Globus pallidus (tissue), 1 donor: ENCODE measurements at regions not wholly inside any gene's neighbourhood (a gene's known extent, or its start where the extent isn't known, plus 50 kb on each side); places are given as distances from the start of the nearest gene placed in this dataset.

Experiments used
- DNase-seq: peaks from one replicate; pipeline ENCODE4 v3.0.0-alpha.2; 2015; ENCODE audit warnings: low spot score

DNA sequence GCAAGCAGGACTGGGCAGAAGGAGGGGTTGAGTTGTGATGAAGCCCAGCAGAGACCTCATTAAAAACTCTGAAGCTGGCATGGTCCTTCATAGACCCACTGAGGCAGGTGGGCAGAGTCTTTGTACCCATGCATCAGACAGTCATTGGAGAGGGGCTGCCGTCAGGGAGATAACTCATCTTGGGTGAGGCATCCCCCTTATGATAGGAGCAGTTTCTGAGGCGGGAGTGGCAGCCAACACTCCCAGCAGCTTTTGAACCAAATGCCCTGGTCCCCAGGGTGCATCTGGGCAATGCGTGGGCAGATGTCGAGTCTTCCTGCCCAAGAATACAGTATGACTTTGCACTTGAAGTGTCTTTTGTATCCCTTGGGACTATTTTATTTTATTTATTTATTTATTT, 68.1 kb downstream of the HTR5A start:
- no peak for DNase-seq

DNA sequence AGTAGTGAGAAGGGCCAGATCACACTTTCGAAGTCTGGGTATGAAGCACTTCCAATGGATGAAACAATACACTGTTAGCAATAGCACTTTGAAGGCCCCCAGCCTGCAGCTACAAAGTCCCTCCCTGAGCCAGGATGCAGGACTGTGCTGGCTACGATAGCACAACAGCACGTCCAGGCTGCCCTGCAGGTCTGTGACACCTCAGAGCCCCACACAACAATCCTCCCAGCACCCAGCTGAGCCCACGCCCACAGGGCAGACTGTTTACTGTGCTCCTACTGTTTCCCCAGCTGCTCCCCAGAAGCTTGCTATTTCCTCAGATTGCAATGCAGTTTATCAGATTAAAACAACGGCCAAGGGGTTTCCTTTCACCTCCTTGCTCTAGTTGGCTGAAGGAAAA, 71.4 kb downstream of the HTR5A start:
- no peak for DNase-seq

DNA sequence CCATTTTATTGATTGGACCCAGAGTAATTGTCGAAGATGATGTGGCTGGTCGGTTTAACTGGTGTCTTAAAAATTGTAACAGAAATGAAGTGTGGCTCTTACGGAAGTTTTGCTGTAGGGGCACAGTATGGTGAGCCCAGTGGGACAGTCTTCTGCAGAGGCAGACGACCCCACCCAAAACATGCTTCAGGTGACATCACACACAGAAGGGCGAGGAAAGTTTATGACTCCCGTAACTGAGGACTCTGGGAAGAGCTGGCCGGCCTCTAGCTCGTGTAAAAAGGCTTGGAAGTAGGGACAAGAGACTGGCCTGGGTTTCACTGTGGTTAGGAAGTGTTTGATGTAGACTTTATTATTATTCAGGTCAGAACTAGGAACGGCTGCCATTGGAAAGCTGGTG, 73.3 kb downstream of the HTR5A start:
- no peak for DNase-seq

DNA sequence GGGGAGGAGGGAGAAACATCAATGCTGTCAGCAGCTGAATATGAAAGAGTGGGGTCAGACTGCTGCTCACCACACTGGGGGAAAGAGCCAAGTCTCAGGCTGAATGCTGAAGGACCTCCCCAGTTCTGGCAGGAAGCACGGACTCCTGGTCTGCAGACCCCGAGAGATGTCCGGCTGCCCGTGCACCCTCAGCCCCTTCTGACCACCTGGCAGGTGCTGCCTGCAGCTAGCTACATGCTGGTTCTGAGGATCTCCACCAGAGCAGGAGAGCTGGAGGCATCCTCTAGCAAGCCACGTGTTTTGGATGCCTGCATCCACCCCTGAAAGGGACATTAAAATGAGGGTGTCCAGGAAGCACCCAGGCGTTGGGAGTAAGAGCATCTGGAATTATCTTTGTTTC, 74.2 kb downstream of the HTR5A start:
- DNase-seq, result no peak

- DNase-seq, result no peak
These were observed 75.5 kb downstream of the HTR5A start for GRCh38 chr7:155145477-155146255.

DNA sequence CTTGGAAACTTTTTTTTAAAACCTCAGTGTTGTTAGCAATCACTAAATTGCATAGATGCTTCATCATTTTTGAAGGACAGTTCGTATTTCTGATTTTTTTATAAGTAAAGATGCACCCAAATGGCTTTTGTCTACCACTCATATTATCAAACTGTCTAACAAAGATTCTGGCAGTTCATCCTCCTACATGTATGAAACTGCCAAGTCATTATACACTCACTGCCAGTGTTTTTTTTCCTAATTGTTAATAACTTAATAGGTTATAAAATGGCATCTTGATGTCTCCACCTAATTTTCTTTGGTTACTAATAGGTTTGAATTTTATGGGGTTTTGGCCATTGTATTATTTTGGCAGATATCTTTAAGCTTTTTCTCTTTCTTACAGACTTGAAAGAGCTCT, 77.0 kb downstream of the HTR5A start:
- no peak for DNase-seq

- DNase-seq, result no peak
These were observed 77.5 kb downstream of the HTR5A start for GRCh38 chr7:155147624-155148023.

DNA sequence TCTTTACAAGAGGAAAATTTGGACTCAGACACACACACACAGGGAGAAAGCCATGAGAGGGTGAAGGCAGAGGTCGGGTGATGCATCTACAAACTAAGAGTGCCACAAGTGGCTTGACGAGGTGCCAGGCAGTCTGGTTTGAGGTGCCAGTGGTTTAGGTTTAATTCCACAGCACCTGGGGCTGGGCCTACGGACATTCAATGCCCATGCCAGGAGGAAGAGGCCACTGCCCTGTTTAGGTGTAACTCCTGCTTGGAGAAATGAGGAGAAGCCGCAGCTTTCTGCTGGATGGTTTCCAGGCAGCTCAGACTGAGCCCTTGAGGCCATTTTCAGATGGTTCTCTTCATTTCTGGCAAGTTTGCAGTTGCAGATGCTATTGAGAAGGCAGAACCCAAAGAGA, 83.6 kb downstream of the HTR5A start:
- DNase-seq, result no peak

- DNase-seq, result no peak
These were observed 84.5 kb downstream of the HTR5A start for GRCh38 chr7:155154586-155154985.

DNA sequence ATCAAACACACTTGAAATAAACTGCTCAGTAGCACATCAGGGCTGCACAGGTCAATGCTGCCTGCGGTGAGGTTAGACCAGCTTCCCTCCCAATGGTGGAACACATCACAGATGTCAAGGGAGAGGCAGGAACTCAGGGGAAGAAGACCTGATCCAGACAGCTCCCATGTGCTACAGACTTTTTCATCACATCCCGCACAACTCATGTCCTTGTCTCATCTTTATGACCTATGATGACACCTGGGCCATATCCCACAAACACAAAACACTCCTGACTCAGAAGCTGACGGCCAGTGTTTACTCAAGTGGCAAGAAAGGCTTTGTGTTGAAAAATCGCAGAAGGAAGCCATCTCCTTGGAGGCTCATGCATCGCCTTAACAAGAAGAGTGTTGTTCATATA, 91.6 kb downstream of the HTR5A start:
- no peak for DNase-seq

DNA sequence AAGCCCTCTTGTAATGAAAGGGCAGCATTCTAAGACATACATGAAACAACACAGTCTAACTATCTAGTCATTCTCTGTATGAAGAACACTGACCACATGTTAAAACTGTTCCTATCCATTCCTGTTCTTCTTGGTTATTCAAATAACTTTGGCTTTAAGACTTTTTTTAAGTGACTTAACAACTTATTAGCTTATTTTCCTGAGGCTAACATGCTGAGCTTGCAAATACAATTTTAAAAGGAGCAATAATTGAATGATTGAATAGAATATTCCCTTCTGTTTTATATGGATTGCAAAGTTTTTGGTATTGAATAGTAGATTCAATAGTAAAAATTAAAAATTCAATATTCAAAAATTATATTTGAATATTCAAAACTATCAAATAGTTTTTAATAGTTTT, 92.3 kb downstream of the HTR5A start:
- DNase-seq, result no peak

DNA sequence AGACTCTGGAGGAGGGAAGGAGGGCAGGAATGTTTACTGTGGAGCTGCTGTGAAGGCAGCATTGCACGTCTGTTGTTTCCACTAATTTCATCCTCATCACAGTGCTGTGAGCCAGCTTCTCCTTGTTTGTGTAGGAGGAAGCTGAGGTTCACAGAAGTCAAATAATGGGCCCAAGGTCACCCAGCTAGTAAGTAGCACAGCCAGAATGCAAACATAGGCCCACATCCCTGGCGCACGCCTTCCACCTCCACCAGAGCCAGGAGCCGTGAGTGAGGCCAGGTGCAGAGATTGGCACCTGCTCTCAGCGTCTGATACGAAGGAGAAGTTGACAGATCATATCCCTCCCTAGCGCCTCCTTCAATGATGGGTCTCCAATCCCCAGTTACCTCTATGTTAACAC, 93.6 kb downstream of the HTR5A start:
- DNase-seq, result no peak

DNA sequence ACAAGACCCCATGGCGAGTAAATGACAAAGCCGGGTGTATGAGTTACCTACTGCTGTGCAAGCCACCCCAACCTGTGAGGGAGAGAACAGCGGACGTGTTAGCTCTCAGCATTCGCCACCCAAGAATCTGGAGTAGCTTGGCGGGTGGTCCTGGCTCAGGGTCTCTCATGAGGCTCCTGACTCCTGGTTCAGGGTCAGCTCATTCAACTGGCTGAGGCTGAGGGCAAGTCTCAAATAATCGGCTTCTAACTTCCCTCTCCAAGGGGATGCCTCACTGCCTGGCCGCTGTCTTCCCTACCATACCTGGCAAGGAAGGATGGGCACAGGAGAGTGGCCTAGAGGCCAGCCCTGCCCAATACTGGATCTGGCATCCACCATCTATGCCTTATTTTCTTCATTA, 94.2 kb downstream of the HTR5A start:
- no peak for DNase-seq

GRCh38 chr7:155166108-155166507, 96.0 kb downstream of the HTR5A start:
- no peak for DNase-seq

- no peak for DNase-seq
These were observed 96.7 kb downstream of the HTR5A start for GRCh38 chr7:155166673-155167370.

DNA sequence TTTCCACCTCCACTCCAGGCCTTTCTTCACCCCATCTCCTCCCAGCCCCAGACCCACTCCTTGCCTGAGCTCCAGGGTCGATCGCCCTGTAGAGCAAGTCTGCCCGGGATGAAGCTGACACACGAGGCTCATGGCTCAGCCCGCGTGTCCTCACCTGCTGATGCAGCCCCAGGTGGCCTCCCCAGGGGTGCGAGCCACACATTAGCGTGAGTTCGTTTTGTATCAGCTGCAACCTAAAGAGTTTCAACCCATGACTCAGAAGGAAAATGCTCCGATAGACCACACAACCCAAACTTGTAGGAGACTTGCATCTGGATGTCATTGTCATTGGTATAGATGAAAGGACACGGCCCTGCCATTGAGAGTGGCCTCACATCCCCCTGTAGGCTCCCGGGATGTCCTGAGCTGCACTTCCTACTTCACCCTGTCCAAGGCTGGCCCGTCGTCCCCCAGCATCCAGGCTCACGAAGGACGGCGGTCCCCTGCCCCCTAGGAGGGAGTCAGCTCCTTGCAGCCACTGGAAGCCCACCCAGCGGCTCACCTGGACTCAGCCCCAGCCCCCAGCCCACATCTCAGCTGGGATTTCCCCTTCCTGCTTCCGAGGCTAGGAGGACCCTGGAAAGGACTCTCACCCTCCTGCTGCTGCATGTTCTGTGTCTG, 97.7 kb downstream of the HTR5A start:
- no peak for DNase-seq

DNA sequence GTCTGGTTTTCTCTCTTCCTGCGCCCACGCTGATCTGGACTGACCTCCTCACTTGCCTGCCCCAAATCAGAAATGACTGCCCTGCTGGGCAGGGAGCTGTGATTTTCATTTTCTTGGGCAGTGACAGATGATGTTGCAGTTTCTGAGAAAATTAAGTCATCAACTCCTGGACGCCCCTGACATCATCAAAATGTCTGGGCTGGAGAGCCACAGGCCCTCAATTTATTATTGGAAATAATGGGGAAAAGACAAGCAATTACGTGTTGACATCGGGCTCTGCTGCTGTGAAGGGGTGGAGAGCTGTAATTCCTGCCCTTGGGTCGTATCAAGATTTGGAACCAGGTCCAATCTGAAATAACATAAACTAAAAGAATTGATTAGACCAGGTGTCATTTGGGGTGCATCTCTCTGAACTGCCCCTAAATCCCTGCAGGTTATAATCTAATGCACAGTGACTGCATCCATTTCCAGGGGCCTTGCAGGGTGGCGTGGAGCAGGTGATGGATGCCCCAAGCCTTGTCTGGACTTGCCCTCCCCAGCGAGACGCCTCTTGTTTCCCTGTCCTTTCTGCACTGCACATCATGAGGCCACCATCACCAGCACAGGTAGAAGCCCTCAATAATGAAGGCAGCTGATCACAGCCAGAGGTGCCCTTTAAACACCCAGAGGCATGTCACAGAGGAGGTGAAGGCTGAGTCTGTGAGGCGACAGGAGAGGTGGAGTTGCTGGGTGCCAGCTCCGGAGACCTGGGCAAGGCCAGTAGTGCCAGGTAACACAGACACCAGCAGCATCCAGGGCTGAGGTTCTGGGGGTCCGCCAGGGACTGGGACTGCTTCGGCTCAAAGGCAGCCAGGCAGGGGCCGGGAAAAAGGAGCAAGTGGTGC, 98.7 kb downstream of the HTR5A start:
- no peak for DNase-seq

- DNase-seq, result no peak
These were observed 99.5 kb downstream of the HTR5A start for GRCh38 chr7:155169498-155170065.

GRCh38 chr7:155170331-155170730, 100.2 kb downstream of the HTR5A start:
- no peak for DNase-seq

DNA sequence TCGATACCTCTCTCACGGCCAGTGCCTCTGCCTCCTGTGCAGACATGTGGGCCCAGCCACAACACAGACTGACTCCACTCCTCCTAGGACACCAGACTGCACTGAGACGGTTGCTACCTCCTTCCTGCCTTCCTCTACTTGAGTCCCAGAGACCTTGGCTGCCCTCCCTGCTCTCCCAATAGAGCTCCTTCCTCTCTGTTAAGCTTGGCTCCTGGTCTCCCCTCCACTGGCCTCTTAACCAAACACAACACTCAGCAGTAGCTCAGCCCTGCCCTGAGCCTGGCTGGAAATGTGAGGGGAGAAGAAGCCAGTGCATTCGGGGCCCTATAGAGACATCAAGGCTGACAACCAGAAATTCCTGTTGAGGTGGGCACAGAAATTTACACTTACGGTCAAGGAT, 102.0 kb downstream of the HTR5A start:
- DNase-seq, result no peak

- no peak for DNase-seq
These were observed 103.8 kb downstream of the HTR5A start for GRCh38 chr7:155173905-155174304.

DNA sequence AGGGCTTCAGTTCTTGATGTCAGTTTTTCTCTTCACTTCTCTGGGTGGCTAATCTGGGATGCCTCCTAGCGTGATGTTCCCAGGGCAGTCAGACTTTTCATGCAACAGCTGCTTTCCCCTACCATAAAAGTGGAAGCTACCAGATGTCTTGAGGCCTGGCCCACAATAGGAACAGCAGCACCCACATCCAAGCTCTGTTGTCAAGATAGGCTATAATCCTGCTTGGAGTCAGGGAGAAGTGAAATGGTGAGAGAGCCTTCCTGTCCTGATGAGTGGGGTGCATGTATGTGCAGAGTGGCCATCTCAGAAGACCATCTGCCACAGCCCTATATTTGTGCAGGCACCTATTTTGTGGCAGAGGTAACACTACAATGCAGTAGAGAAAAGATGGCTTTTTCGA, 108.0 kb downstream of the HTR5A start:
- no peak for DNase-seq
